Right renal cortex interstitium (tissue), 3 donors: ENCODE measurements at regions not wholly inside any gene's neighbourhood (a gene's known extent, or its start where the extent isn't known, plus 50 kb on each side); places are given as distances from the start of the nearest gene placed in this dataset.

Experiments
- DNase-seq, 3 donors: peaks; one replicate each; pipeline ENCODE4 v3.0.0-alpha.2; 2013; ENCODE audit warnings: low read depth in 3 of 3, low spot score in 2 of 3

DNA sequence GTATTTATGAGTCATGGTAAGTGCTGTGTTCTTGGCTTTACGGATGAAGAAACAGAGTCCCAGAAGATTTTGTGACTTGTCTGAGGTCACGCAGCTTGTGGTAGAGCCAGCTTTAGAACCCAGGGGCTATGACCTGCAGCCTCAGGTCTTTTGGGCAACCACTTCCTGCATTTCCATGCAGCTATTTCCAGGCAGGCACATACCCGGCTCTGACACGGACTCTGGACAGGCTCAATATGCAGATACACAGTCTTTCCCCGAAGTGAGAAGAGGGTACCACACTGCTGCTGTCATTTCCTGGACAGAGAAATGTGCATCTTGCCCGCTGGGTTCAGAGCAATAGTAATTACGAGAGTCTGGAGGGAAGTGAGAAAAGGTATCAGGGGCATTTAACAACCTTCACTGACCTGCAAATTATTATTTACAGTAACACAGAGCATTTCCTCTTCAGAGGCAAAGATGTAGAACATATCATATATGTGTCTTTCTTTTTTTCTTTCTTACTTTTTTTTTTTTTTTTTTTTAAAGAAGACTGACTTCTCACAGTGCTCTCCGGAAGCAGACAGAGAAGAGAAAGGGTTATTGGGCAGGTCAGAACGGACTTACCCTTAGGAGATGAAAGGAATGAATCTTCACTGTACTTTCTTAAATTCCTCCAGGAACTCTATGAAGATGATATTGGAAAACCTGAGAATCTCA is 185.1 kb downstream of the CLIC5 start:
- no peak for DNase-seq

DNA sequence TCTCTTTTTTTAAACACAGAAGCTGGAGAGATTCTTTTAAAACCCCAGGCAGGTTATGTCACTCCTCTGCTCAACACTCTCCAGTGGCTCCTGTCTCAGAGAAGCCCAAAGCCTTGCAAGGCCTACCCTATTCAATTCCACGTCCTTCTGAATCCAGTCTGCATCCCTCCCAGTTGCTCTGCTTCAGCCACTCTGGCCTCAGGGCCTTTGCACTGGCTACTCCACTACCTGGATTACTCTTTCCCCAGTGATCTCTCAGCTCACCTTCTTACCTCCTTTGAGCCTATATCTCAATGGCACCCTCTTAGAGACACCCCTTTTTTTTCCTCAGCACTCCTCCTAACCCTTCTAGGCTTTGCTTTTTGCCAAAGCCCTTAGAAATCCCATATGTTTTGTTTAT is 185.8 kb downstream of the CLIC5 start:
- DNase-seq = no peak

DNA sequence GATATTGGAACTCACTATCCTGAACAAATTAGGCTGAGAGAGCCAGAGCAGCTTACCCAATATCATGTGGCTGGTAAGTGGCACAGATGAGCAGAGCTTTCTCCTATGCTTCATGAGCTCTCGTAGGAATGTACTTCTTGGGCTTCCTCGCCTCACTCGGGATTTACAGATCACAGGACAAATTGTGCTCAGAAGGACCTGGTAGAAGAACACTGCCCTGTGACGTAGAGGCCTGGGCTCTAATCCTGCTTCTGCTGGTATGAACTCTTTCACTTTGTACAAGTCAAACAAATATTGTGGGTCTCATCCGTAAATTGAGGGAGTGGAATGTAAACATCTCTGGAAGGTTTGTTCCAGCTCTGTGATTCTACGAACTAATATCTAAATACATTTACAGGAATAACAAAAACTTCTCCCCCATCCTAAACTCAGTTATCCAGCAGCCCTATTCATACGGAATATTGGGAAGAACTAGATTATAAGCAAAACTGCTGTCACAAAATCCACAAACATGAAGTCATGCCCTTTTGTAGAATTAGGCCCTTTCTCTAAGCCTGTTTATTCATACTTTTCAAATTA is 187.6 kb downstream of the CLIC5 start:
- no peak for DNase-seq

DNA sequence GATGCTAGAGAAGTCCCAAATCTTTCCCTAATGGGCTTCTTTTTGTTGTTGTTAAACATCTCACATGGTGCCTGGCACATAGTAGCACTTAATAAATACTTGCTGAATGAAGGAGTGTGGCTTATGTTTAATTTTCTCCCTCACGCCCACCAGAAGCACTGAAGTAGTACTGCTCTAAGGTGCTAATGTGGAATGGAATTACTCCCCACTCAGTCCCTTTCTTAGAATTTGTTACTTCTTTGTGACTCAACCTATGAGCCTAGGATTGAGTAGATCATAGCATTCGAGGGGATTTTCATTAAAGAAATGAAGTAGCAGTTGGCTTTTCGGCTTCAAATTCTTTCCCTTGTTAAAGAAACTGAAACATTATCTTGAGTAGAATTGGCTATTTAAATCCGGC is 192.8 kb downstream of the CLIC5 start:
- no peak for DNase-seq

DNA sequence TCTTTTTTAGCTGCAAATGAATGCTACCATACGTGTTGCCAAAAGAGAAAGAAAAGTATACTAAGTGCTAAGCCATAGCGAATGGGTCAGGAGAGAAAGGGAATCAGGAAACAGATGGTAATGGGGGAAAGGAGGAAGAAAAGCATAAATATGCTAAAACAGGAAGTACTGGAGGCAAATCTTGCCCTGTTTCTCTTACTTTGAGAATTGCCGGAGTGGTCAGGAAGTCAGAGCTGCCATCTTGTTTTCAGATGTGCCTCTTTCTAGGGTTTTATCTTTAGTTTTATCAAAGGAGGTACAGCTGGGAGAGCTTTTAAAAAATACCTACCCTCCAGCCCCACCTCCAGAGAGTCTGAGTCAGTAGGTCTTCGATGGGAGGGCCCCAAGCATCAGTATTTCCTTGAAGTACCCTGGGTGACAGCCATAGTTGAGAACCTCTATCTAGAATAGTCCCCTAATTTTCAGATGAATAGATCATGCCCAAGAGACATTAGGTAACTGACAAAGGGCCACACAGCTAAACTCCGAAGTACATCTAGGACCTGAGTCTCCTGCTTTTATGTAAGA is 193.3 kb downstream of the CLIC5 start:
- no peak for DNase-seq

DNA sequence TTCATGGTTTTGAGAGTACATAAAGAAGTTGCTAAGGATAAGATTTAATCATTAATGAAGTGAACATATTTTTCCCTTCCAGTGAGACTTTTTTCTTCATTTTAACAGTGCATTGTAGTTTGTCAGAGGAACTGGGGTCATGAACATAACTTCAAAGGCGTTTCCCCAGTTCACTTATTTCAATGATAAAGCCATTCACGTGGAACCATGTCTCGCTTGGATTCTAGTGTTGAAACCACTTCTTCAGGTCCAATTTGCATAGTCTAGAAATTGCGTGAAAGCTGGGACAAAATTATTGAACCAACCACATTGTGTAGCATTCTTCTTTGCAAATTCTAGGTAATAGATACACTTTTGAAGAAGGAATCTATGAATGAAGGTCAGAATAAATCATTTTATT is 197.0 kb downstream of the CLIC5 start:
- no peak for DNase-seq

DNA sequence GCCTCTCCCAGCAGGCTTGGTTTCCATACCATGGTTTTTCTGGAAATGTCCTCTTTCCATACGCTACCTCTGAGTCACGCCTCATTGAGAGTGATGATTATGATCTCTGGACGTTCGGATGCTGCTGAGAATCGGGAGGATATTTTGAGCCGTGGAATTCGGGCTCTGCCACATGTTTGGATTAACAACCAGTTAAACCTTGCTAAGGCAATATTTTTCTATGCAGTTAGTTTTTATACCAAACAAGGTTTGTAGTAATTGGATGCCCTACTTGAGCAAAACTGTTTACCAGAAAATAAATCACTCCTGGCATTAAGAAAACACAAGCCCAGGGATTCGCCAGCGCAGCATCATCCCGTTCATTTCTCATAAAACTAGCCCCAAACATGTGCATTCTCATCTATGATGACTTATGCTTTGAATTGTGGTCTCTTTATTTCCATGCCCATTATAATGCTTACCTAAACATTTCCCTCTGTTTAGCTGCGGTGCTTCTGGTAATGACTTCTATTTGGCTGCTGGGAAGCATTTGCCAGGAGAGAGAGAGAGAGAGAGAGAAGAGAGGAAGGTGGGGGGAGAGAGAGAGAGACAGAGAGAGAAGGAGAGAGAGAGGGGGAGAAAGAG is 198.9 kb downstream of the CLIC5 start:
- DNase-seq = no peak

DNA sequence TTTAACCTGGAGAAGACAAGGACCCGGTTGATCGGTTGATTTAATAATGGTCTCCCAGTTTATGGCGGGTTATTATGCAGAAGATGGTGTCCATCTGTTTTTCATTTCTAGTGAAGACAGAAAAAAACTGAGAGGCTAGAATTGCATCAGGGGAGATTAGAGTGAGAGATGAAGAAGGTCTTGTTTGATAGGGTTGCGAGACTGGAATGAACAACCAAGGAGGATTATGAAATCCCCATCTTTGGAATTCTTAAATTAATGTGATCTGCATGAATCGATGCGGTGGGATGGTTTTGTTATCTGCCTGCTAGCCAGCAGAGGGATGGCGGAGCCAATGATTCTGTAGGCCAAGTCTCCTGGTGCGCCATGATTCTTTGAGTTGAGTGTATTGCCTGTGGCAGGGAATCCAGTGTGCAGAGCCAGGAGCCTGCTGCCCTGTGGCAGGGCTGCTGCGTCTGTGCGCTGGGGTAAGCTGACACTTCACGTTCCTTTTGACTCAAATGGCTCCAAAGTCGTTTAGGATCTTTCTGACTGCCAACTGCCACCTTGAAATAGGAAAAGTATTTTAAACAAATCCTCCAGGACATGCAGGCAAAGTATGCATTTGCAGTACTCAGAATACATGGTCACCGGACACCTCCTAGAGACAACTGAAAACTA is 200.1 kb downstream of the CLIC5 start:
- no peak for DNase-seq

DNA sequence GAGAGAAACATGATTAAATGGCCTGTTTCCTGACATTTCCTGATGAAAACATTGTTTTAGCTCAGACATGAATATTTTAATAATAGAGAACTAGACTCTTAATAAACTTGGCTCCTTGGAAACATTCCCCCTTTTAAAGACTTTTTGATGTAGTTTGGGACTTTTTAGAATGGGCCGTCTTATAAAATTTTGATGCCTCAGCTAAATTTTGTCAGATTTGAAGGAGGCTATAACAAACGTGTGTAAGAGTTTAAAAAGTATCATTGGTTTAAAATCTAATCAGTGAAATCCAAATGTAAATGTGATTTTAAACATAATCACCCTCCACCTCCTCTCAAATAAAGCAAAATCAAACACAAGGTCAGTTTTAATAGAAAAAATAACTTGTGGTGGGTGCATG is 200.9 kb downstream of the CLIC5 start:
- DNase-seq = no peak

DNA sequence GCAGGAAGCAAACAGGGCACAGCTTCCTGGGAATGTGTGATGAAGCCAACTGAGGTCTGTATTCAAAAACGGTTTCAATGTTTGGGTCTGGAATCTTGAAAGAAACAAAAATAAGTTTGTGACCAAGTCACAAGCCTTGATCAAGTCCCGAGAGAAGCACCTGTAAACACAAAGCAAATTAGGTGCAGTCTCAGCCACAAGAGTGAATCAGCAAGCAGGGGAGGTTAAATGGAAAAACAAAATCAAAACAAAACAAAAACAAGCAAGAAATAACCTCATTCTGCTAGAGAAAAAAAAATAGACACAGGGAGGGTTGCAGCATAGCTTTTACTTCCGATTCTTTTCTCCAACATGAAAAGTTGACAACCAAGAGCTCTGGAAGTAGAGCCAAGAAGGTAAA is 201.7 kb downstream of the CLIC5 start:
- no peak for DNase-seq

DNA sequence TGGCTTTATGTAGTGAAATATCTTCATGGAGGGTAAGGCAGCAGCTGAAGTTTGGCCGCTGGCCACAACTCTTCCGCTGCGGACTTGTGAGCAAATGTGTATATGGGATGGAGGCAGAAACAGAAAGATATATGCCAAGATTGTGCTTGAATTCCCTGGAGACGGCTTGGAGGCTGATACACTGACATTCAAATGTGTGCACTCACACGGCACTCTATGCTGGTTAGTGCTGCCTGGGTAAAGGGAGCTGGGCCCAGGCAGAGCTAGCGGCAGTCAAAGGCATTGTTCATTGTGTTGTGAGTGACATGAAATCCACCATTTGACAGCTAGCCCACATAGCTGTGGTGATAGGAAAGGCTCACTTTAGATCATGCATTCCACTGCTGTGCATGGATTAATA is 202.7 kb downstream of the CLIC5 start:
- no peak for DNase-seq

DNA sequence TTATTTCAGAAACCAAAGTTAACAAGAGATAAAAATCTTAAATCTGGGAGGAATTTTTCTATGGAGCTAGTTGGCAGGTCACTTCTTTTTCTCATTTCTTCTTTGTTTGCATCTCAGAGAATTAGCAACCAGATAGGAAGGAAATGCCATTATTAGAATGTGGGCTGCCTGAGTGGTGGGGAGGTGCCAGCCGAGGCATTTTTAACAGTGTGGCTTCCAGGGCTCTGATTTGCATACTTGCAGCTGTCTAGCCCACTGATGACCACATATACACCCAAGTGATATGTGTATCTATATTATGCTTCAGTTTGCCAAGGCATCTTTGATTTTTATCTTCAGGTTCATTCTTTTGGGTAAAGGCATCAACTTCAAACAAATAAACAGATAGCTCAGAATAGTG is 206.7 kb downstream of the CLIC5 start:
- DNase-seq = no peak

DNA sequence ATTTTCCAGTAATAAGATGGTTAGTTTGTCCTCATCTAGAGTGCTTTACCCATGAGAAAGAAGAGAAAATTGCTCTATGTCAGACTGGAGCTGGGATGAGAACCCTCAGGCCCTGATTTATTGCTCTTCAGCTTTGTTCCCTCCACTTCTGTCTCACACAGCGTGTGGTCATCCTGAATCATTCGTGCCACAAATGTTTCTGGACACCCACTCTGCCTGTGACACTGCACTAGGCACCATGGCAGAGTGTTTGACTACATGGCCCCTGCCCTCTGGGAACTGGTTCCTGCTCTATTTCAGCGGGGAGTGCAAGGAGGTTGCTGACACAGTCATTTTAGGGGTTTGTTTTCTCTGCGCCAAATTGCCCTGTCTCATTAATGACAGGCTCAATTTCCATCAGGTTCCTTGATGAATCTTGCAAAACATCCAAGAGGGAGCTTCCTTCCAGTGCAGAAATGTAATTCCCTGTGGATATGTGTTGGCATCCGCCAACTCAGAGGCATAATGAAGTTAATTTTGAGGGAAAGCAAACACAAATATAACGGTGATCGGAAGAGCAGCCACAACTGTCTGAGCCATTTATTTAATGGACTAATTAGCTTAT is 207.5 kb downstream of the CLIC5 start:
- no peak for DNase-seq

DNA sequence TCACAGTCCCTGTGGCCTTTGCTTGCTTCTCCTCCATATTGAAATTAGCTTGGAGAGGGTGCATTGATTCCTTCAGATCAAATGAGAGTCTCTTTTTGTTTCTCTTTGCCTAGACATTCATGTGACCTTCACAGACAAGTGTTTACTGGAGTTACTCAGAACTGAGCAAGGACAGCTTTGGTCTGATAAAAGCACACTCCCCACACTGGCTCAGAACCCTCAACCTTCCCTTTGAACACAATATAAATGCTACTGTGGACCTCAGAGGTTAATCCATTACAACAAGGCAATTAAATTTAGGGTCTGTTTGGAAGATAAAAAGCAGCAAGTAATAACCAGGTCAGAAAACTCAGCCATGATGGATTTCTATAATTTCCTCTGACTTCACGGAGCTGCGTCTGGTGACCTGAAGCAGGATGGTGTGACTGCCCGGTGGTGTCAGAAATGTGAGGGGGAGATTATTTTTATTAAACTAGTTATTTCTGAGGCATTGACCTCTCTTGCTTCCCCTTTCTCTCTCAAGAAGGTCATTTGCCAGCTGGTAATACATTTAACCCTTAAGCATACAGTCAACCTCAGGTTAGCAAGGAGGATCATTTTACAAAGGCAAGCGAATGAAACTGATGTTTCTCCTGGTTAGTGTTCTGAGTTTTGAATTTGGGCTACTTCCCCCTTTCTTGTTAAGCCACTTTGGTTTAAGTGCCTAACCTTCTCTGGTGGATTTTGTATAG is 208.2 kb downstream of the CLIC5 start:
- no peak for DNase-seq

DNA sequence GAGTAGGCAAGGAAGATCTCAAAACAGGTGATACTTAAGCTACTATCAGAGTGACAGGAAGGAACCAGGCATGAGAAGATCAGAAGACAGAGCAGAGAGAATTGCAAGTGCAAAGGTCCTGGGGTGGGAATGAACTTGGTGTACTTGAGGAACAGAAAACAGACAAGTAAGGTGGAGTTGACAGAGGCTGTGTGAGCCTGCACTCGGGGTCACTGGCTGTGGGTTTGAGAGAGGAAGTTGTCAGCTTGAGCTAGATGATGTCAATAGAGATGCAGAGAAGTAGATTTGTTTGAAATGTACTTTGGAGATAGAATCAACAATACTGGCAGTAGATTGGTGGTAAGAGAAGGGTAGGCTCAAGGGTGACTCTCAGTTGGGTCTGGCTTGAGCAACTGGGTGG is 209.5 kb downstream of the CLIC5 start:
- no peak for DNase-seq

DNA sequence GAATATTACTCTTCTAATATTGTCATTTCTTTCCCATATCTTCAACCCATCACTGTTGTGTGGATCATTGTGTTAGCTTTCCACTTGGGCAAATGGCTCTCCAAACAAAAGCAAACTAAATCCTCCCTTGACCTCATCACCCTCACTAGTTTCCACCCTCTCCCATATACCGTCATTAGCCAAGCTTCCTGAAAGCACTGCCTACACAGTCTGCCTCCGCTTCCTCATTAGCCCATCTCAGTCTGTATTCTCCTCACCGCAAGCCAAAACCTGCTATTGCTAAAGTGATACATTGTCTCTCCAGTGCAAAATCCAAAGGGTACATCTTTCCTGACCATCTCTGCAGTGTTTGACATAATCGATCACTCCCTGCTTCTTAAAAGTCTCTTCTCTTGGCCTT is 212.6 kb downstream of the CLIC5 start:
- DNase-seq = no peak

DNA sequence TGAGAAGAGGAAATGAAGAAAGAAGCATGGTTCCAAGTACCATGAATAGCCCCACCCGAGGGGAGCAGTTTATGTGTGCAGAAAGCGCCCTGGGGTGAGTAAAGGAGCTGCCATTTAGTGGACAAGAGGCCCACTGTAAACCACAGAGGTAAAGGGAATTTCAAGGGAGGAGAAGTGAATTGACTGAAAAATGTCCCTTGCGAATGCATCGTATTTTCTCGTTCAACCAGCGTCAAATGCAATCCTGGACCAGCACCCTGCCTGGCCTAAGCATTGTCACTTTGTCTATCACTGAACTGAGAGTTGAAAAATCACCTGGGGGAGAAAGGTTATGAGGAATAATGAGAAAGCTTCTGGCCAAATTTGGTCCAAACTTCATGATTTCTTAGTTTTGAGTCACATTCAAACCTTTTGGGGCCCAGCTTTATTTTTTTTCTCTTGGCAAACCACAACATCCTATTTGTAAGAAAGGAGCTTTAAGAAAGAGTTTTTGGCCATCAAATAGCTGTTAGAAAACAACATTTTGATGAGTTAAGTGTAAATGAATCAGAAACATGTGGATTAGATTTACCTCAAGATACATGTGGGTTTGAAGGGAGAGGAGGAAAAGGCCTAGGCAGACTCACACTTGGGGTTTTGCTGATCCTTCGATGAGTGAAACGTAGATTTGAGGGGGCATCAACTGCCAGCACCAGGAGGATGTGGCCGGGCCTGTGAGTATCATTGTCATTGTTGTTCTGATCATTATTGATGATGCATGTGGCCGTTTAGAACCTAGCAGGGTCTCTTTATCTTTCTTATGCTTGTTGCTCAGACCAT is 214.0 kb downstream of the CLIC5 start:
- no peak for DNase-seq

DNA sequence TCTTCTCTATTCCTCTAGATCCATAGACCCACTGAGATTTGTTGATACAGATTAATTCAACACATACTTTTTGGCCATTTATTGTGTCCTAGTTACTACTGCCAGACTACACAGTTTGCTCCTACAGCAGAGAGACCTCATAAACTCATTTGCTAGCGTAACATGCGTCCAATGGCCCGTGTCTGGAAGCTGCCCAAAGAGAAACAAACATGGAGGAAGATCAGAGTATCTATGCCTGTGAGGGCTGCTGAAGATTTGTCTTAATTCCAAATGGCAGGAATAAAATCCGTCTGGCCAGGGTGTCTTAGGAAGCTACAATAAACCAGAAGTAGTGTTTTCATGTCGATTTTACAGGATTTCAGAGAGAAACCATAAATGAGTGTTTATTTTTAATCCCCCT is 214.7 kb downstream of the CLIC5 start:
- no peak for DNase-seq

DNA sequence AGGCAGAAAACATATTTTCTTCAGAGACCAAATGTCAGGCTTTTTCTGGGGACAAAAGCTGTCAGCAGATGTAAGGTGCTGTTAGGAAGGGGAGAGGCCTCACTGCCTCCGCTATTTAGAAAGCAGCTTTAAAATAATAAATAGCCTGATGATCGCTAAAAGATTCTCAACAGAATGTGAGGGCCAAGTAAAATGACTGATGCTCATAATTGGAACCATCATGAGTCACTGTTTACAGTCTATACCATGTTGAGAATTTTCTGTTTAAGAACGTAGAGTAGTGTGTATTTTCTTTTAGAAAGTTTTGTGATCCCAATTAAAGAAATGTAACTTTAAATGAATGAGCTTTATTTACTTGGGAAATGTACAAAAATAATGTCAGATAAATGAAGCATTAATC is 220.0 kb downstream of the CLIC5 start:
- no peak for DNase-seq

DNA sequence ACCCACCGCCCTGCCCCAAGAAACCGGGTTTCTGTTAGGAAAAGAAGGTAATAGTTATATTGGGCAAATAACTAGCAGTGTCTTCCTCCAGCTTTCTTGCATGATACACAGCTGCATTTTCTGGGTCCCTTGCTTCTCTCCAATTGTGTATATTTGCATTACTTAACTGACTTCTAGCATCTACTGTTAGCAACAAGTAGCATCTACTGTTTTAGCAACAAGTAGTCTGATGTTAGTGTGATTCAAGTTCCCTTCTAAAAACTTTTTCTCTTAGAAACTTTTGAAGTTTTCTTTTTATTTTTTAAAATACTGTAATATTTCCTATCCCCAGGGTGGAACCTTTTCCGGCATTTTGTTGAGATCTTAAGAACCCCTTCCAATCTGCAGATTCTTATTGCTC is 221.2 kb downstream of the CLIC5 start:
- no peak for DNase-seq
